GM21786 (cell line): ENCODE measurements at regions not wholly inside any gene's neighbourhood (a gene's known extent, or its start where the extent isn't known, plus 50 kb on each side); places are given as distances from the start of the nearest gene placed in this dataset.
A peak's percentile ranks its signal among the peaks of the same experiment; 100 is the strongest.

ENCODE experiments used
- ATAC-seq: cut with Tn5 transposase; IDR thresholded peaks from one replicate; pipeline ENCODE4 v1.9.1; 2021; ENCODE audit not compliant: unreplicated experiment

DNA sequence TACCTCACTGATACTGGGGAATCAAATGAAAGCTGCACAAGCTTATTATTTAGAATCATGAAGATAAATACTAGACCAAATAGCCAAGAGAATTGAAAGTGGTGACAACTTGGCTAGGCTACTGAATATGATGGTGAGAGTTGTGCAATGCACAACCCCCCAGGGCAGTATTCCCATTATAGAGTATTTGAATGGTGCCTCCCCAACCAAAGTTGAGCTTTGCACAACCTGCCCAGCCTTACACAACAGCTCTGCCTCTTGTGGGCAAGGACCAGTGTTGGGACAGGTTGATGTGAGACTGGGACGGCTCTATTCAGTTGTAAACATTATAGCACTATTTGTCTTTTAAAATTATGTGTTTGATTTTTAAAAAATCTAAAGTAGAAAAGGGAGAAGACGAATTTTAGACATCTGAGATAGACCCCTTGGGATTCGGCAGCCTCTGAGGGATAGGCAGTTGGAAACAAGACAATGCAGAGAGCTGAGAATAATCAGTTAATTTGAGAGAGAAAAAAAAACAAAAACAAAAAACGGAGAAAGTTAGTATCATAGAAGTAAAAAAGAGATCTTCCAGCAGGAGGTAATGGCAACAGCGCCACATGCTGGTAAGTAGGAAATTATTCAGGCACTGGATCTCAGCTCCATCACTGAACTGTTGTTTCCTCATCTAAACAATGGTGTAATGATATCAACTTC lies 91.0 kb upstream of the KCNA3 start:
- no peak for ATAC-seq

DNA sequence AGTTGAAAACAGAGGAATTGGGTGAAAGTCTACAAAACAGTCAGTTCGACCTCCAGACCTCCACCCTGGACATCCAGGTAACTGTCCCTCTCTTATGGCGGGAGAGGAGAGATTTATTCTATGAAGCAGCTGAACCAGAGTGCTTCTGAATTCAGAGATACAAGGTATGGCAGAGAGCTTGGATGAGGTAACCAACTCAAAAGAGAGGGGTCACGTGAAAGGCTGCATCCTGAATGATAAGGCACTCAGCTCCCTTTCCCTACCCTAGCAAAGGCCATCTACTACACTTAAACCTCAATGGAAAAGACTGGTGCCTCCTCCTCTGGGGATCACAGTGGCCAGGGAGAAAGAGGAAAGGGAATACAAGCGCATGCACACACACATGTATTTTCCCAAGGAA lies 88.4 kb upstream of the KCNA3 start:
- ATAC-seq, result no peak

DNA sequence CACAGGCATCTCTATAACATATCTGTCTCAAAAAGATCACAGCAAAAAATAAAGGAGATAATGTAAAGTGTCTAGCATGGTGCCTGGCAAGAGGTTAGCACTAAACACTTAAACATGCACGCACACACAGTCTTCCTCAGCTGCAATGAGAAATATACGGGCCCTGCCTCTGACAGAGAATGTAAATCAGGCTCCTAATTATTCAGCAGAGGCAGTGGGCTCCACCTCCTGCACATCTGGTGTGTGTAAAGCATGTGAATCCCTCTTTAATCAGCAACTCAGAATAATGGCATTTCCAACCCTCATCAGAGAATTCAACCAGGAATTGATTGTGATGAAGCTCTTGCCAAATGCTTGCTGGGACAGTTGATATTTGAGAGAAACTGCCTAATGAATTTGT lies 85.6 kb upstream of the KCNA3 start:
- no peak for ATAC-seq

DNA sequence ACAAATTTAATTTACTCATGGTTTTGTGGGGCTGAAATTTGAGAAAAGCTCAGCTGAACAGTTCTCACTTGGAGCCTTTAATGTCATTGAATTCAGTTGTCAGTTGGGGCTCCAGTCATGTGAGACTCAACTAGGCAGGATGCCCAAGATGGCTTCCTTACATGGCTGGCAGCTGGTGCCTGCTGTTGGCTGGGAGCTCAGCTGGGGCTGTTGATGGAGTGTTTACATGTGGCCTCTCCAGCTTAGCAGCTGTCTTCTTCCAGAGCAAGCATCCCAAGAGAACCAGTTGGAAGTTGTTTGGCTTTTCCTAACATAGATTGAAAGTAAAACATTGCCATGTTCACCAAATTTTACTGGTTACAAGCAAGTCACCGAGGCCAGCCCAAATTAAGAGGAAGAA lies 81.8 kb upstream of the KCNA3 start:
- ATAC-seq, result no peak

DNA sequence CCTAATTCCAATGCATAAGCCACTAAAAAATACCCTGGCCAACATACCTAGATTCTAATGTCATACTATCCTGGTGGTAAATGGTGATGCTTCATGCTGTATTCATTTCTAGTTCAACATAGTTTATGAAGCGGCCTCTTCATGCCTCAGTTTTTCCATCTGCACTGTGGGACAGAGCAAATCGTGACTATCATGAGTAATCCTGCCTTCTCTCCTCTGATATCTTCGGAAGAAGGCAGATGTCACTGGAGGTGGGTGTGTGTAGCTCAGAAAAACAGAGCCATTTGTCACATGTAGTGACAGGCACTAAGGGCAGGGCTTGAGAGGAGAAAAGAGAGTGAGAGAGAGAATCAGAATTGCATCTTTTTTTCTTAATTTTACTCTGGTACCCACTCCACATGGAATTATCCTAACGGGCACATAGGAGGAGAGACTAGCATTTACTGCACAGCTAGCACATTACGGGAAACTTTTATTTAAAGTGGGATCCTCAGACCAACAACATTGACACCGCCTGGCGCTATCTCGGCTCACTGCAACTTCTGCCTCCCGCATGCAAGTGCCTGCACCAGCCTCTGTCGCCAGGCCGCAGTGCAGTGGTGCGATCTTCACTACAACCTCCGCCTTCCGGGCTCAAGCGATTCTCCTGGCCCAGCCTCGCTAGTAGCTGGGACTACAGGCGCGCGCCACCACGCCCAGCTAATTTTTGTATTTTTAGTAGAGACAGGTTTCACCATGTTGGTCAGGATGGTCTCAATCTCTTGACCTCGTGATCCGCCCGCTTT lies 78.4 kb upstream of the KCNA3 start:
- ATAC-seq, result no peak

DNA sequence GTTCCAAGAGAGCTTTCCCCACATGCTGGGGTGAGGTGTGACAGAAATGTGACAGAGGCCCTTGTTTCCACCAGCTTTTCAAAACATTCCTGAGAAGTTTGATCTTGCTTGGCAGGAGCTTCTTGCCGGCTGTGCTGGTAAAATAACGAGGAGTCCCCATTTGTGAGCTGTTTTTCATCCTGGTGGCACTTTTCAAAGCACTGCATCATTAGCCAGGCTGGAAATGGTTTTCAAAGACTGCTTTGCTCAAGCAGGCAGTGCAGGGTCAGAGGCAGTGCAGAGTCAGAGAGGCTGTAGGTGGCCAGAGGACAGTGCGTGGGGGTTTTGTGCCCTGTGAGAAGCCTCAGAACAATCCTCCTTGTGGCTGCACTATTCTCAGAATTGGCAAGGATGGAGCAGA lies 75.8 kb upstream of the KCNA3 start:
- no peak for ATAC-seq

DNA sequence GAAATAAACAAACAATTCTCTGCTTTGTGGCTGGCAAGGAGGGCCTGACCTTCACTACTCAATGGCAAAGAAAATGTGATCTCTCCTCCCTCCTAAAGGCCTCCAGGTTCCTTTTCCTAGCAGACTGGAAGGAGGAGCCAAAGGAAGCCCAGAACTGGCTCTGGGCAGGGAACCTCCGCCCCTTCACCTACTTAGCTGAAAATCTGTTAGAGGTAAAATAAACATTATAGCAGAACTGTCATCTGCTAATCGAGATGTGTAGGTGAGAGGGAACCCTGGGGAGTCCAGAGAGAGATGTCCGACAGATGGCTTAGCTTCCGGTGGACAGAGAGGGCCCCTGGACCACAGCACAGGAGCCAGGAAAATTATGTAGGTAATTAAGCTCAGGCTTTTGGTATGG lies 75.2 kb upstream of the KCNA3 start:
- ATAC-seq, result no peak

DNA sequence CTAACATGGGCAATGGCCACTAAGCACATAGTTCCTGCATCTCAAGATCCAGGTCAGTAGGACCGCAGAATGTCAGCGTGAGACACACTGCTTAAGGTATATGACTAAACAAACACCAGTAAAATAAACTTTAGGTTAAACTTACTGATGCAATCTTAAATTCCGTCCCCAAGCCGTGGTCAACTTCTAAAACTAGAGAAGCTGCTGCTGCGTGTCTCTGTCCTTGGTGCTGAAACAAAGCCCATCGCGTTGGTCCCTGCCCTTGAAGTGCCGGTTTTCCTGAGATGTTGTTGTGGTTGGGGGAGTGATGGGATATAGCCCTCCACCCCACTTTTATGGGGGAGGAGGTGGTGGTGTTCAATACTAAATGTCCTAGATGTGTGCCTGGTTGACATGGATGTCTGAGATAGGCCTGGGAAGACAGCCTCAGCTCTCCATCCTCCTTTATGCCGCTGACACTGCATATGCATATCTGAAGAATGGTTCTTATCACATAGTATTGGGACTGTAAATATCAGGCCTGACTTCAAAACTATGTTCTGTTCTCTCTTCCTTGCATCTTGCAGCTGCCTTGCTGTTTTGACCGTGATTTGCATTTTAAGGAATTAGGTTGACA lies 72.0 kb upstream of the KCNA3 start:
- no peak for ATAC-seq

DNA sequence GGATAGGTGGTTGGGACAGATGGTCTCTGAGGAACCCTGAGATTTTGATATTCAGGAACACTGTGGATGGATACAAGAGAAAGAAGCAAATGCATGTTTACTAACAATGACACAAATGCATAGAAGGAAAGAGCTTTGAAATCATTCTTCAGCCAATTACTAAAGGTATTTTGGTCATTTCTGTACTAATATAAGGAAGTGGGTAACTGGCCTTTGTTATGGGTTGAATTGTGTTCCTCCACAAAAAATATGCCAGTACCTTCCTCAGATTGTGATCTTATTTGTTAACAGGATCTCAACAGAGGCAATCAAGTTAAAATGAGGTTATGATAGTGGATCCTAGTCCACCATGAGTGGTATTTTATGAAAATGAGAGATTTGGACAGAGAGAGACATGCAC lies 68.7 kb upstream of the KCNA3 start:
- ATAC-seq, result no peak

DNA sequence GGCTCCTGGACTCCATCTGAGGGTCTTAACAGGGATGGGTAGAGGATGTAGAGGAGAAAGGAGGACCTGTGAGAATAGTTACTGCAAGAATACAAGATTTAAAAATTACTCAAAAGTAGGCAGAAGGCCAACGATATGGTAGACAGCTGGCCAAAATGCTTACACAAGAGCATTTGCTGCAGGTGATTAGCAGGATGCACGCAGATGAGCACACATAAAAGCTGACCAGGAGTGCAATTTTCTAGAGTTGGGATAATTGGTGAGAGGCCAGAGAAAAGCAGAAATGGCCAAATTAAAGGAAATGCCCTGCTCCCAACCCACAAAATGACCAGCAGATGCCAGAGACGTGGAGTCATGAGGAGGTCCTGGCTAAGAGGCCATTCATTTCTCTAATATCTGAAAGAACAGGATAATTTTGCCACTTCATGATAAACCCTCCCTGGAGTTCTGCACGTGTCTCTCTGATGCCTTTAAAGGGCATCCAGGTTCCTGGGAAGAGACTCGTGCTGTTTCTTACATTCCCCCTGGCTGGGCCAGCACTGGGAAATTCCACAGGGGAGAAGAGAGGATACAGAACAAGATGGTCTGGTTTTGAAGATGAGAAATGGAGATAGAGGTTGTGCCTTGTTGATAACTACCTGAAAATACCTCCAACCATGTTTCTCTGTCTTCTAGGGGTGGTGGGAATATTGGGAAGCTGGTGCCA lies 62.3 kb upstream of the KCNA3 start:
- ATAC-seq, result no peak

DNA sequence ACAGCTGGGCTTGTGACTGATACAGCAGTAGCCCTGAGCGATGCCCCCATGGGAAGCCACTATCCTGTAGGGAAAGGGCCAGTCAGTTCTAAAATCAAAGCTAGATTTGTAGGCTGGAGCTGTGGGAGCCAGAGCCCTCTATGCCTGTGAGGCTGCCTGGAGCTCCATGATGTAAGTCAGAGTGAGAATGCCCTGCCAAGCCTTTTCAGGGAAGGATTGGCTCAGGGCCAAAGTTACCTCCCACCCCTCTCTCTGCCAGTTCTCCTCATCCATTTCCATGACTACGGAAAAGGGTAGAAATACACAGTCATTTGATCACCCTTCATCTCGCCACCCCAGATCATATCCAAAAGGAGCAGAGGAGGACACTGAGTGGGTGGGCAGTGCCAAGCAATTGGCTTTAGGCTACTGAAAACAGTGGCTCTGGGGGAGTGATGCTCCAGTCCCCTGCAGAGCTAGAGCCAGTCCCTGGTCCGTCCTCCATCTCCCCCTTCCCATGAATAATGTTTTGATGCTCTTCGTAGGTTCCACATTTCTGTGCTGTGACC lies 59.5 kb upstream of the KCNA3 start:
- no peak for ATAC-seq

DNA sequence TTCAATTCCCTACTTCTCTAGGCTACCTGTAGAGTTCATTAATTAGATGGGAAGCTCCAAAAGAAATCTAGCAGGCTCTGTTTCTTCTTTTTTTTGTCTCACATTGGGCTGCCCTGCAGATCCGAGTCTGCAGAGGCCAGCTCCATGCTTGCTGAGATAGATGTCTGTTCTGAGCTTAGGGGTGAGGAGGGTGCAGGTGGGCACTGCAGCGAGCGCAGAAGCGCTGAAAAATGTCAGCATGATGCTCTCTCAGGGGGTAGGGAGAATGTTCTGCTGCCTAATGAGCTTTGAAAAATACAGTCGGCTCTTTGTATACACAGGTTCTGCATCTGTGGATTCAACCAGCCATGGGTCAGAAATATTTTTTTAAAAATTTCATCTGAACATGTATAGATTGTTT lies 56.8 kb upstream of the KCNA3 start:
- ATAC-seq, result no peak

DNA sequence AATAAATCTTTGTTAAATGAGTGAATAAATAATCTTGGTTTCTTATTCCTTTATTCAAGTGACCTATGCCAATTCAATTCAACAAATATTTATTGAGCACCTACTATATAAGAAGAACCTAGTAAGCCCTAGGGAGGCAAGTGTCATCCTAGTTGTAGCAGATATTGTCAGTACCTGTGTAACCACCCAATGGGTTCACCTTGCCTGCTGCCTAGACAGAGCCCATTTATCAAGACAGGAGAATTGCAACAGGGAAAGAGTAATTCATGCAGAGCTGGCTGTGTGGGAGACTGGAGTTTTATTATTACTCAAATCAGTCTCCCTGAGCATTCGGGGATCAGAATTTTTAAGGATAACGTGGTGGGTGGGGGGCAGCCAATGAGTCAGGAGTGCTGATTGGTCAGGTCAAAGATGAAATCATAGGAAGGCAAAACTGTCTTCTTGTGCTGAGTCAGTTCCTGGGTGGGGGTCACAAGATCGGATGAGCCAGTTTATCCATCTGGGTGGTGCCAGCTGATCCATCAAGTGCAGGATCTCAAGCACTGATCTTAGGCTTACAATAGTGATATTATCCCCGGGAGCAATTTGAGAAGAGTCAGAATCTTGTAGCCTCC lies 53.8 kb upstream of the KCNA3 start:
- no peak for ATAC-seq

DNA sequence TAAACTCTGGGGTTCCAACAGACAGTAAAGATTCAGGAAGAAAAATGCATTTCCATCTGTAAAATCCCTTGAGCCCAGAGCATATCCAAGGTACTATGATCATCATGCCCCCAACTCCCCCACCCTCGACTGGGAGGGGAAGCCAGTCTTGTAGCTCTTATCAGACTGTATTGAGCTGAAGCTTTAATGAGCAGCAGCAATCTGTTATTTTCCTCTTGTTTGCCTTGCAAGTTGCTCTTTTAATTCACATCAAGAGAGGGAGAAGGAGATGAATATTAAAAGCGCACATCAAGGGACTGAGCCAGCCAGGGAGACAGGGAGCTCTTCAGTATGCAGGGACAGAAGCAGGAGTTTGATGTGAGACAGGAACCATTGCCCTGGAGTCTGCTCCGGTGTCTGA lies 52.5 kb upstream of the KCNA3 start:
- ATAC-seq, result no peak

DNA sequence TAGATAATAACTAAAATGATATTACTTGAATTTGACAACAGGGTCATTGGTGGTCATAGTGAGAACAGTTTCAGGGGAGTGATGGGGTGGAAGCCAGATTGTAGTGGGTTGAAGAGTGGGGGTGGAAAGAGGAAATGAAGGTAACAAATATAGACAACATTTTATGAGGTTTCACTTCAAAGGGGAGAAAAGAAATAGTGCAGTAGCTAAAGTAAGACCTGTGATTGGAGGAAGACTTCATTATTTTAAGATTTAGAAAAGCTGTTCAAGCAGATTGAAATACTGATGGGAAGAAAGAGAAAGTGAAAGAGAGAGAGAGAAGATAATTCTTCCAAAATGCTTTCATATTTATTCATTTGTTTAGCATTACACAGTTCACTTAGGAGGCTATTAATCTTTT lies 52.0 kb upstream of the KCNA3 start:
- peak; percentile 83 for ATAC-seq
